CD4-positive, CD25-positive, alpha-beta regulatory T cell (primary cell): ENCODE measurements at regions not wholly inside any gene's neighbourhood (a gene's known extent, or its start where the extent isn't known, plus 50 kb on each side); places are given as distances from the start of the nearest gene placed in this dataset.

ENCODE experiments used
- ATAC-seq, 2 donors: fragments of 150-1000 bp; cut with Tn5 transposase; one replicate each; pipeline ENCODE4 v1.10.0; 2021; ENCODE audit warnings: low read depth in 2 of 2, moderate number of reproducible peaks in 2 of 2, moderate library complexity in 1 of 2
- DNase-seq, 3 donors: peaks; one replicate each; pipeline versions ENCODE4 v3.0.0 to v3.0.0-alpha.2; 2012 to 2022; ENCODE audit warnings: mixed read lengths in 1 of 3
- H3K27ac ChIP-seq: one replicate; pipeline ENCODE4 v1.7.0; 2013; ENCODE audit warnings: mild to moderate bottlenecking, low read length; ENCODE audit not compliant: insufficient read depth, poor library complexity, severe bottlenecking
- H3K27me3 ChIP-seq: one replicate; pipeline ENCODE4 v1.7.0; 2013; ENCODE audit warnings: low read length; ENCODE audit not compliant: control insufficient read depth, insufficient read depth
- H3K36me3 ChIP-seq: one replicate; pipeline ENCODE4 v1.7.0; 2013; ENCODE audit warnings: mild to moderate bottlenecking, low read length, moderate library complexity; ENCODE audit not compliant: control insufficient read depth, insufficient read depth
- H3K4me1 ChIP-seq: 2 replicates; pipeline ENCODE4 v1.7.0; 2013; ENCODE audit warnings: mild to moderate bottlenecking, low read length; ENCODE audit not compliant: insufficient read depth, control insufficient read depth, poor library complexity, severe bottlenecking
- H3K4me3 ChIP-seq: one replicate; pipeline ENCODE4 v1.7.0; 2013; ENCODE audit warnings: low read depth, mild to moderate bottlenecking, low read length, moderate library complexity
- H3K9me3 ChIP-seq, 2 experiments: 1 replicate in 1 of 2; 2 replicates in 1 of 2; pipeline ENCODE4 v1.7.0; 2013; ENCODE audit warnings: low read length in 2 of 2, mild to moderate bottlenecking in 1 of 2, moderate library complexity in 1 of 2; ENCODE audit not compliant: control insufficient read depth in 2 of 2
- H3K27ac Mint-ChIP-seq, 3 donors: one replicate each; pipeline ENCODE4 v1.8.0; 2020 to 2022; ENCODE audit warnings: mild to moderate bottlenecking in 3 of 3, mixed read lengths in 3 of 3, moderate library complexity in 2 of 3
- H3K27me3 Mint-ChIP-seq: one replicate; pipeline ENCODE4 v1.8.0; 2022; ENCODE audit warnings: mild to moderate bottlenecking, mixed read lengths
- H3K36me3 Mint-ChIP-seq: one replicate; pipeline ENCODE4 v1.8.0; 2020; ENCODE audit warnings: mixed read lengths
- H3K4me1 Mint-ChIP-seq, 4 donors: one replicate each; pipeline ENCODE4 v1.8.0; 2020 to 2022; ENCODE audit warnings: mixed read lengths in 4 of 4, mild to moderate bottlenecking in 1 of 4
- H3K4me3 Mint-ChIP-seq, 4 donors: one replicate each; pipeline ENCODE4 v1.8.0; 2020 to 2022; ENCODE audit warnings: mild to moderate bottlenecking in 4 of 4, mixed read lengths in 4 of 4, moderate library complexity in 3 of 4
- H3K9me3 Mint-ChIP-seq, 7 donors: one replicate each; pipeline ENCODE4 v1.8.0; 2020 to 2022; ENCODE audit warnings: mixed read lengths in 7 of 7, mild to moderate bottlenecking in 3 of 7, moderate library complexity in 2 of 7

- Histone ChIP-seq H3K9me3 (no peaks in the 10 kb centered on the region), H3K4me1 (no peaks in the 10 kb centered on the region), H3K4me3 (no peak overlapping the region), H3K27ac (no peak overlapping the region), H3K27me3 (no peaks in the 10 kb centered on the region), H3K36me3 (no peaks in the 10 kb centered on the region)
- no peaks in the 10 kb centered on the region for H3K36me3 Mint-ChIP-seq
- DNase-seq = no peak
- H3K27me3 Mint-ChIP-seq = no peaks in the 10 kb centered on the region
- no peak for ATAC-seq
- H3K27ac Mint-ChIP-seq = no peak overlapping the region
- no peak overlapping the region for H3K4me3 Mint-ChIP-seq
- H3K9me3 Mint-ChIP-seq = peaks cover 0 to 7% (median 0%) of the 10 kb centered on the region in 7 donors
- H3K4me1 Mint-ChIP-seq = no peaks in the 10 kb centered on the region
These were observed 223.6 kb upstream of the ASIC2 start for GRCh38 chr17:33516645-33517044.

GRCh38 chr17:33517746-33518145 is 224.7 kb upstream of the ASIC2 start:
- H3K36me3 ChIP-seq = no peaks in the 10 kb centered on the region
- Mint-ChIP-seq H3K4me3 (no peak overlapping the region), H3K36me3 (no peaks in the 10 kb centered on the region), H3K9me3 (peaks cover 0 to 6% (median 0%) of the 10 kb centered on the region in 7 donors), H3K27ac (no peak overlapping the region), H3K27me3 (no peaks in the 10 kb centered on the region), H3K4me1 (no peaks in the 10 kb centered on the region)
- no peaks in the 10 kb centered on the region for H3K9me3 ChIP-seq
- DNase-seq = no peak
- no peak overlapping the region for H3K27ac ChIP-seq
- H3K4me3 ChIP-seq = no peak overlapping the region
- H3K4me1 ChIP-seq = no peaks in the 10 kb centered on the region
- ATAC-seq = no peak
- no peaks in the 10 kb centered on the region for H3K27me3 ChIP-seq

GRCh38 chr17:33519692-33520091 is 226.6 kb upstream of the ASIC2 start:
- DNase-seq = no peak
- H3K27me3 Mint-ChIP-seq = no peaks in the 10 kb centered on the region

GRCh38 chr17:33520426-33521330 is 227.6 kb upstream of the ASIC2 start:
- H3K36me3 ChIP-seq = no peaks in the 10 kb centered on the region
- H3K4me3 ChIP-seq = no peak overlapping the region
- Mint-ChIP-seq H3K9me3 (no peaks in the 10 kb centered on the region), H3K27me3 (no peaks in the 10 kb centered on the region), H3K27ac (peak overlapping the region in 1 of 3 donors; percentile 14), H3K36me3 (no peaks in the 10 kb centered on the region), H3K4me3 (no peak overlapping the region), H3K4me1 (no peaks in the 10 kb centered on the region)
- no peaks in the 10 kb centered on the region for H3K9me3 ChIP-seq
- ATAC-seq (no peak), DNase-seq (peak in 2 of 3 donors; percentile 2 to 22)
- H3K27me3 ChIP-seq = no peaks in the 10 kb centered on the region
- H3K27ac ChIP-seq = no peak overlapping the region
- no peaks in the 10 kb centered on the region for H3K4me1 ChIP-seq

More at GRCh38 chr17:33519692-33520091, 226.6 kb upstream of the ASIC2 start:
- no peak overlapping the region for H3K4me3 Mint-ChIP-seq
- H3K4me1 Mint-ChIP-seq = no peaks in the 10 kb centered on the region
- H3K9me3 Mint-ChIP-seq = peaks cover 0 to 1% (median 0%) of the 10 kb centered on the region in 7 donors
- no peaks in the 10 kb centered on the region for H3K4me1 ChIP-seq
- H3K36me3 Mint-ChIP-seq = no peaks in the 10 kb centered on the region
- H3K4me3 ChIP-seq = no peak overlapping the region
- H3K27me3 ChIP-seq = no peaks in the 10 kb centered on the region
- H3K36me3 ChIP-seq = no peaks in the 10 kb centered on the region
- no peaks in the 10 kb centered on the region for H3K9me3 ChIP-seq
- H3K27ac Mint-ChIP-seq = no peak overlapping the region
- no peak for ATAC-seq
- no peak overlapping the region for H3K27ac ChIP-seq

- Mint-ChIP-seq H3K4me1 (no peaks in the 10 kb centered on the region), H3K27me3 (no peaks in the 10 kb centered on the region)
These were observed 228.7 kb upstream of the ASIC2 start for GRCh38 chr17:33521784-33522183.

GRCh38 chr17:33522623-33523022 is 229.5 kb upstream of the ASIC2 start:
- no peak overlapping the region for H3K27ac ChIP-seq
- H3K36me3 ChIP-seq = no peaks in the 10 kb centered on the region
- Mint-ChIP-seq H3K36me3 (no peaks in the 10 kb centered on the region), H3K4me3 (no peak overlapping the region), H3K27ac (no peak overlapping the region), H3K9me3 (peaks cover 0 to 10% (median under 1%) of the 10 kb centered on the region in 7 donors), H3K4me1 (no peaks in the 10 kb centered on the region), H3K27me3 (no peaks in the 10 kb centered on the region)
- ATAC-seq = no peak
- H3K27me3 ChIP-seq = no peaks in the 10 kb centered on the region
- DNase-seq = no peak
- H3K4me1 ChIP-seq = no peaks in the 10 kb centered on the region
- no peak overlapping the region for H3K4me3 ChIP-seq
- peaks cover 4 to 8% of the 10 kb centered on the region in 2 experiments for H3K9me3 ChIP-seq

More at GRCh38 chr17:33521784-33522183, 228.7 kb upstream of the ASIC2 start:
- no peaks in the 10 kb centered on the region for H3K4me1 ChIP-seq
- Mint-ChIP-seq H3K4me3 (no peak overlapping the region), H3K36me3 (no peaks in the 10 kb centered on the region), H3K9me3 (peaks cover 0 to 1% (median 0%) of the 10 kb centered on the region in 7 donors), H3K27ac (no peak overlapping the region)
- ATAC-seq = no peak
- H3K9me3 ChIP-seq = no peaks in the 10 kb centered on the region
- H3K36me3 ChIP-seq = no peaks in the 10 kb centered on the region
- no peaks in the 10 kb centered on the region for H3K27me3 ChIP-seq
- no peak for DNase-seq
- H3K27ac ChIP-seq = no peak overlapping the region
- H3K4me3 ChIP-seq = no peak overlapping the region

- no peaks in the 10 kb centered on the region for H3K36me3 Mint-ChIP-seq
- no peak overlapping the region for H3K27ac Mint-ChIP-seq
- Histone ChIP-seq H3K27ac (no peak overlapping the region), H3K4me3 (no peak overlapping the region), H3K27me3 (no peaks in the 10 kb centered on the region), H3K36me3 (no peaks in the 10 kb centered on the region), H3K9me3 (peaks cover 5 to 10% of the 10 kb centered on the region in 2 experiments), H3K4me1 (no peaks in the 10 kb centered on the region)
- H3K27me3 Mint-ChIP-seq = no peaks in the 10 kb centered on the region
- peaks cover 0 to 12% (median 3%) of the 10 kb centered on the region in 7 donors for H3K9me3 Mint-ChIP-seq
- no peaks in the 10 kb centered on the region for H3K4me1 Mint-ChIP-seq
- no peak overlapping the region for H3K4me3 Mint-ChIP-seq
- DNase-seq = no peak
- no peak for ATAC-seq
These were observed 230.5 kb upstream of the ASIC2 start for GRCh38 chr17:33523577-33523981.

- Histone ChIP-seq H3K4me1 (no peaks in the 10 kb centered on the region), H3K27ac (no peak overlapping the region), H3K36me3 (no peaks in the 10 kb centered on the region), H3K27me3 (no peaks in the 10 kb centered on the region), H3K4me3 (no peak overlapping the region), H3K9me3 (peaks cover 5 to 10% of the 10 kb centered on the region in 2 experiments)
- no peak overlapping the region for H3K4me3 Mint-ChIP-seq
- H3K27me3 Mint-ChIP-seq = no peaks in the 10 kb centered on the region
- no peaks in the 10 kb centered on the region for H3K4me1 Mint-ChIP-seq
- H3K9me3 Mint-ChIP-seq = peaks cover 0 to 12% (median 3%) of the 10 kb centered on the region in 7 donors
- no peaks in the 10 kb centered on the region for H3K36me3 Mint-ChIP-seq
- DNase-seq (no peak), ATAC-seq (no peak)
- H3K27ac Mint-ChIP-seq = no peak overlapping the region
These were observed 232.1 kb upstream of the ASIC2 start for GRCh38 chr17:33525186-33525585.
